ENCODE measurements at regions not wholly inside any gene's neighbourhood (a gene's known extent, or its start where the extent isn't known, plus 50 kb on each side); places are given as distances from the start of the nearest gene placed in this dataset.
"Not testable (repeated sequence)": the region's sequence is repeated elsewhere in the genome, so short reads cannot be mapped to it uniquely, and the experiment has no call there.

DNA sequence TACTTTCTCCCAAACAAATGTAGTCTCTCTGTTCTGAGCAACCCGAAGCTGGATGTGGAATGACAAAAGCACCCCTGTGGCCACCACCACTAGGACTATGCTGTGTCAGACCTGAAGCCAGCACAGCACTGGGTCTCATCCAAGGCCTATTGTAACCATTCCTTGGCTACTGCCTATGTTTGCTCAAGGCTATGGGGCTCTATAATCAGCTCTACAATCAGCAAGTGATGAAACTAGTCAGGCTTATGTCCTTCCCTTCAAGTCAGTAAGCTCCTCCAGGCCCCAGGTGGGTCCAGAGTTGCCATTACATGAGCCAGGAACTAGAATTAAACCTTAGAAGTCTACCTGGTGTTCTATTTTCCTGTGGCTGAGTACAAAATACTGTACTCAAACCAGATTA is 370.2 kb downstream of the TBX15 start:
- DNase-seq: no peak
- in situ Hi-C loops (cut with HindIII; ENCODE audit: low pct_ligation_motif_present, low pct_unique_long_range_greater_than_20kb, low sequenced_read_pairs): no loop called here

DNA sequence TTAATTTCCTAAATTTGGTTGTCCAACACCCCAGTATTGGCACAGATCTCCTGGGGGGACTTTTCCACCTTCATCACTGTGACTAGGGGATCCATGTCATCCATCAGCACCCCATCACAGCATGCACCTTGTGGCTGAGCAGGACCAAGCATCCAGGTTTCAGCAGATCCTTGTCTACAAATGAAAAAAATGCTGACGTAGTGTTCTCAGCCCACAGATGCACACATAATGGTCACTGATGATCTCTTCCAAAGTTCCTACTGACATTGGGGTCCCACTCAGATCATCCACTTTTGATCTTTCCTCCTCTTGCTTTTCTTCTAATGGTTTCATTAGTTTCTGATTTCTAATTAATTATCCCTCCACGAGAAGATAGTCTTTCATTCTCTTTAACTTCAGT is 373.1 kb downstream of the TBX15 start:
- DNase-seq: no peak
- in situ Hi-C loops (cut with HindIII; ENCODE audit: low pct_ligation_motif_present, low pct_unique_long_range_greater_than_20kb, low sequenced_read_pairs): no loop called here

DNA sequence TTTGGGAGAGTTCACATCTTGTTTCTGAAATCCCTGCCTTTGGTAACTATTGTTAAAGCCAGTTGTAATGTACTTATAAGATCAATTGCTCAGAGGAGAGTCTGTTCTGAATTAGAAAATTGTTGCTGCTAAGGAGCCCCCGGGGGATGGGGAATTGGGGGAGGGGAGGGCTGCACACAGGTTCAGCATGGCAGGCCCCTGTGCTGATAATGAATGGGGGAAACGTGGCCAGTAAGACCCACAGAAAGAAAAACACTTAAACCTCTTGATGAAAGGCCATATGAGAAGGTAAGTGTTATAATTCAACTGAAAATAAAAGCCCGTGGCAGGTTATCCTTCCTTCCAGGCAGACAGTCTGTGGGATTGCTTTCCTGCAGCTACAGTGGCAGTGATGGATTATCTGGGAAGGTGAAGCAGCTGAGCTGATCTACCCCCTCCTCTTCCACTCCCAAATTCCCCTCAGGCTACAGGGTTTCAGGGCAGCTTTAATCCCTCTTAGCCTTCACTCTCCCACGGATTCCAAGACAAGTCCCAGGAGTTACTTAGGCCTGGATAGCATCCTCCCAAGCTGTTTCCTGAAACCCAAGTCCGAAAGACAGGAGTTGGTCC is 398.8 kb downstream of the TBX15 start:
- in situ Hi-C loops (cut with HindIII; ENCODE audit: low pct_ligation_motif_present, low pct_unique_long_range_greater_than_20kb, low sequenced_read_pairs): no loop called here
- no peak for DNase-seq

DNA sequence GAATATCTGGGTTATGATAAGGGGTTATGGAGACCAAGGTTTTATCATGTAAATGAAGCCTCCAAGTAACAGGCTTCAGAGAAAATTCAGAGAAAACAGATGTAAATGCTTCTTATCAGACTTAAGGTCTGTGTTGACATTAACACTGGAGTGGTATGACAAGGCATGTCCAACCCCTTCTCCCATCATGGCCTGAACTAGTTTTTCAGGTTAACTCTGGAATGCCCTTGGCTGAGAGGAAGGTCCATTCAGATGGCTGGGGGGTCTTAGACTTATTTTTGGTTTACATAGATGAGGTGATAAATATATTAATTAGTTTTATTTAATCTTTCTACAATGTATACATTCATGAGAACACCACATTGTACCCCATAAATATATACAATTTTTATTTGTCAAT is 399.6 kb downstream of the TBX15 start:
- DNase-seq: no peak

DNA sequence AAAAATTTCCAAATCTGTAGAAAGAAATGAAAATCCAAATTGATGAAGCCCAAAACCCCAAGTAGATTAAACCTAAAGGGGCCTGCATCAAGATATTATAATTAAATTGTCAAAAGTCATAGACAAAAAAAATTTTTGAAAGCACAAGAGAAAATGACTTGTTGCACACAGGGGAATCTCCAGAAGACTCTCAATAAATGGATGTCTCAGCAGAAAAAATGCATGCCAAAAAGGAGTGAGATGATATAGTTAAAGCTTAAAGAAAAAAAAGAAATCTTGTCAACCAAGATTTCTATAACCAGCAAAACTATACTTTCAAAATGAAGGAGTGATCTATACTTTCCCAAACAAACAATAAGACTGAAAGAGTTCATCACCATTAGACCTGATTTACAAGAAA is 393.2 kb upstream of the SPAG17 start:
- in situ Hi-C loops (cut with HindIII; ENCODE audit: low pct_ligation_motif_present, low pct_unique_long_range_greater_than_20kb, low sequenced_read_pairs): no loop called here
- DNase-seq: no peak

More for the DNA sequence above, 399.6 kb downstream of the TBX15 start:
- in situ Hi-C loops (cut with HindIII; ENCODE audit: low pct_ligation_motif_present, low pct_unique_long_range_greater_than_20kb, low sequenced_read_pairs): no loop called here

DNA sequence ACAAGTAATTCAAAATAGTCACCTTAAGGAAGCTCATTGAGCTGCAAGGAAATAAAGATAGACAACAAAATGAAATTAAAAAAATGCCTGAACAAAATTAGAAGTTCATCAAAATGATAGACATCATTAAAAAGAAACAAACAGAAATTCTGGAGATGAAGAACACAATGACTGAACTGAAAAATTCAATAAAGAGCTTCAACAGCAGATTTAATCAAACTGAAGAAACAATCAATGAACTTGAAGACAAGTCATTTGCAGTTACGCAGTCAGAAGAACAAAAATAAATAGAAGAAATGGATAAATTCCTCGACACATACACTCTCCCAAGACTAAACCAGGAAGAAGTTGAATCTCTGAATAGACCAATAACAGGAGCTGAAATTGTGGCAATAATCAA is 390.0 kb upstream of the SPAG17 start:
- DNase-seq: no peak
- in situ Hi-C loops (cut with HindIII; ENCODE audit: low pct_ligation_motif_present, low pct_unique_long_range_greater_than_20kb, low sequenced_read_pairs): no loop called here

DNA sequence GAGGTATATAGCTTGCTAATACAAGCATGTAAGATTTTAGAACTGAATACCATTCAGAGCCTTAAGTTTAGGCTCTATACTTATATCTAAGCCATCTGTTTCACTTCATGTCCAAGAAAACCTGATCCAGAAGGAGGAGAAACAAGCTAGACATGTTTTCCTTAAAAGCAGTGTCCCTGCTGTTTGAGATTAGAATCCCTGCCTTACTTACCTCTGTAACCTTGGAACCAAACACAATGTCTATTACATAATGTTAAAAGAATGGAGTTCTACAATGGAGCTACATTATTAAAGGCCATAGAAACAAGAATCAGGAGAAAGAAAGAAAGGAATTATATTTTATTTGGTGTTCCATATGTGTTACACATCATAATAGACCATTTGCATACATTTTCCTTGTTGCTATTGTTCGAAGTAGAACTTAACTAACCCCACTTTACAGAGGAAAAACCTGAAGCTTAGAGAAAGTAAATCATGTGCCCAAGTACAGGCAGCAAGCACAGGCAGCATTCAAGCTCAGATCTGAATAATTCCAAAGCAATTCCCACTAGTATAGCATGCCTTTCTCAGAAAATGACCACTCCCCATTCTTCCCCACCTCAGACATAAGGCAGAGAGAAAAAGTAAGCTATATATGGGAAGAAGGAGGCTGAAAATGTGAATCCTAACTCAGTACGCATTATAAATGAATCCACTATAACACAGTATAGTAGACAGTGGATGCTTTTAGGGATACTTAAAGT is 380.1 kb upstream of the SPAG17 start:
- DNase-seq: no peak
- in situ Hi-C loops (cut with HindIII; ENCODE audit: low pct_ligation_motif_present, low pct_unique_long_range_greater_than_20kb, low sequenced_read_pairs): no loop called here

DNA sequence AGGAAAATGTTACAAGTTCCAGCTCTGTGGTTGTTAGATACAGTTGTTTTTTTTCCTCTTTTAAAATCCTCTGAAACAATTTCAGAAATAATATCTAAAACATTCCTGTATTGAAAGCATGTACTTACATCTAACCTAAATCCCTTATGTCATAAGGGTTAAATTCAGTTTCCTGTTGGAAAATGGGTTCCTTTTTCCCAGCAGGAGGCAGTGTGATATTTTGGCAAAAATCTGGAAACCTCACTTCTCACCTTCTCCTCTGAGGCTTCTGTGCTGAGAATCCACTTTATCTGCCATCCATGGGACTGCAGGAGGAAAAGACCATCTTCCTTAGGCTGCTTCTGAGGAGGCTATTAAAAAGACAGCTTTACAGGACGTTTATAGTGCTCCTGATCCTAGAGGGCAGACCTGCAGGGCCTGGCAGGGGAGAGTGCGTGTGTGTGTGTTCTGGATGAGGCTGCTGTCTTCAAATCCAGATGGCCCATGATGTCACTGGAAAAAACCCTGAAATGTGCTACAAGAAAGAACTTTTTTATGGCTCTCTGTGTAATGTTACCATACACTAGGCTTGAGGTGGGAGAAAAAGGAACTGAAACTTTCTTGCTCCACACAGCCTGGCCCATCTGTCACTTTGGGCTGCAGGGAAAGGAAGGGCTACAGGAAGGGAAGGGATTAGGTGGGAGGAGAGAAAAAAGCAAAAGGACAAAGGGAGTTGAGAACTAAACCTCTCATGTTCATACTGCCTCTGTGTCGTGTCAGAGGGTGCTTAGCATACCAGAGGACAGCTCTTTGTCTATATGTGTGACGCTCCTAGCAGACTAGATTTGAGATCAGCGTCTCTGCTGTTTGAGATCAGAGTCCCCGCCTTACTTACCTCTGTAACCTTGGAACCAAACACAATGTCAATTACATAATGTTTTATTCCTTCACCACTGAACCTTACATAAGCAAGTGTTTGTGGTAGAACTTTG is 379.2 kb upstream of the SPAG17 start:
- peak; percentile 8 for DNase-seq
- in situ Hi-C loops (cut with HindIII; ENCODE audit: low pct_ligation_motif_present, low pct_unique_long_range_greater_than_20kb, low sequenced_read_pairs): no loop called here

DNA sequence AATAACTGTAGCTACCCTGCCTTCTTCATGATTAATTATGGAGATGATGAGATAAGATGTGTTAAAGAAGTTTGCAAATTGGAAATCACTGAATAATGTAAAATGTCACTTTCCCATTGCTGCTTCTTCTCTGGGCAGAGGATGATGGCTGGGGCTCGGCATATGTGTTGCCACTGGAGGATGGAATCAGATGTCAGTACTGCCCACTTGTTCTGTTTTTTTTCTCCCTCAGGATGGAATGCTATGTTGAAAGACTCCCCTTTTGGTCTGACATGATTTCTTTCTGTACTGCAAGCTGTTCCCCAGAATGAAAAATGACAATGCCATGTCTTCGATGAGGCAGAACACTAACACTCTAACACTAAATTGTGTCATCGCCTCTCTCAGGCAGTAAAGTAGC is 373.9 kb upstream of the SPAG17 start:
- DNase-seq: no peak
- in situ Hi-C loops (cut with HindIII; ENCODE audit: low pct_ligation_motif_present, low pct_unique_long_range_greater_than_20kb, low sequenced_read_pairs): no loop called here

DNA sequence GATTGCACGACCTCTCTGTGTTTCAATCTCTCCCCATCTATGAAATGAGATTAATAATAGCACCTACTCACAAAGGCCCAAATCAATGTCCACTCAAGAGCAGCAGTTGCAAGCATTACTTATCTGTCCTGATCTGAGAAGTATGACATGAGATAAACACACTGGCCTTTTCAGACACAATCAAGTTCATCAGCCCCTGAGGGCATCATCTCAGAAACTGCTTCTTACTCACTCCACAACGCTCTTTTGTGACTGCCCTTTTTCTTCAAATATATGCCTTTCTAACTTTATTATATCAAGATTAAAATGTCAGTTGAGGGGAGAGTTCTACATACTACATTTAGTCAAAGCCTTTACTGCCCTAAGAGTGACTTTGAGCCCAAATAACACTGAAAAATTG is 371.9 kb upstream of the SPAG17 start:
- in situ Hi-C loops (cut with HindIII; ENCODE audit: low pct_ligation_motif_present, low pct_unique_long_range_greater_than_20kb, low sequenced_read_pairs): no loop called here
- no peak for DNase-seq

DNA sequence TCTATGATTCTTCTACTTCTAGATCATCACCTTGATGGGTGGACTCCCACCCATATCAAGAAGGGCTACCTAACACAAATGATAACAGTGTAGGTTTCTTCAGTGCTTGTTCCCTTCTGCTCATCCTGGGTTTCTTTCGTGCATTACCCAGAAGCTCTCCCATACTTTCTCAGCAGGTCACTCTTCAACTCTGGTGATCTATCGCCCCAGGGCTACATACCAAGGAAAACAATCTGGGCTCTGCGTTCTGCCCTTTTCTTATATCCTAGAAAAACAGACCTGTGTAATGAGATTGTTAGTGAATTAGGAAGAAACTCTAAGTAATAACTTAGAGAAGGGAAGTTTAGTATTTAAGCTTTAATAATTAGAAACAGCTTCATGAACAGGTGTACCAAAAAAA is 370.6 kb upstream of the SPAG17 start:
- DNase-seq: no peak
- in situ Hi-C loops (cut with HindIII; ENCODE audit: low pct_ligation_motif_present, low pct_unique_long_range_greater_than_20kb, low sequenced_read_pairs): no loop called here

DNA sequence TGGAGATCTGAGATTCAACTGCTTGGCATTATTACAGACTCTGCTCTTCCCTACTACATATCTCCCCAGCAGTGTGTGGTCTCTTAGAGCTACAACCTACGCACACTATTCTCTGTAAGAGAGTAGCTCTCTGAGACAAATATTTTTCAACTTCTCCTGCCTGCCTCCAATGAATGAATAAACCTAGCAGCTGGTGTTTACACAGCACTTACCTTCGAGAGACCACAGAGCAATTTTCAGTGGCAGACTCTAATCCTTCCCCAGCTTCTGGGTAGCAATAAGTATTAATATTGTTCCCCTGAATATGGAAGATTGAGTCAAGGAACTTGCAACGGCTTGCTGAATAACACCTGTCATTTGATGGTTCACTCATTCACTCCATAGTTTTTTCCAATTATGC is 350.9 kb upstream of the SPAG17 start:
- no peak for DNase-seq
- in situ Hi-C loops (cut with HindIII; ENCODE audit: low pct_ligation_motif_present, low pct_unique_long_range_greater_than_20kb, low sequenced_read_pairs): no loop called here

DNA sequence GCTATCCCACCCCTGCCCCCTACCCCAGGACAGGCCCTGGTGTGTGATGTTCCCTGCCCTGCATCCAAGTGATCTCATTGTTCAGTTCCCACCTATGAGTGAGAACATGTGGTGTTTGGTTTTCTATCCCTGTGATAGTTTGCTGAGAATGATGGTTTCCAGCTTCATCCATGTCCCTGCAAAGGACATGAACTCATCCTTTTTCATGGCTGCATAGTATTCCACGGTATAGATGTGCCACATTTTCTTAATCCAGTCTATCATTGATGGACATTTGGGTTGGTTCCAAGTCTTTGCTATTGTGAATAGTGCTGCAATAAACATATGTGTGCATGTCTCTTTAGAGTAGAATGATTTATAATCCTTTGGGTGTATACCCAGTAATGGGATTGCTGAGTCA is 326.9 kb upstream of the SPAG17 start:
- in situ Hi-C loops (cut with HindIII; ENCODE audit: low pct_ligation_motif_present, low pct_unique_long_range_greater_than_20kb, low sequenced_read_pairs); DNase-seq: not testable (repeated sequence)

DNA sequence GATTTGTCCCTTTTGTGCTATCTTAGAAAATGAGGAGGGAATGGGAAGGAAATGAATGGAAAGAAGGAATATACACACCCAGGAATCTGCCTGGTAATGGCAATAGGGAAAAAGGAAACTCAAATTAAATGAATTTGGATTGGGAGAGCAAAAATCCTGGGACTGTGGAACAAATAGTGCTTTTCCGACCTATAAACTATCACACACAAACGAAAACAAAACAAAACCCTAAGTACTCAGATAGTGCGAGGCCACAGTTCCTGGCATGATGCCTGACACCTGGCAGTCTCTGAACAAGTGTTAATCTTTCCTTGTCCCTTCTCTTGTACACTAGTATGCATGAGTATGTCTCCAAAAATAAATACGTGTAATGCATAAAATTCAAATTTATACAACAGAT is 319.8 kb upstream of the SPAG17 start:
- no peak for DNase-seq
- in situ Hi-C loops (cut with HindIII; ENCODE audit: low pct_ligation_motif_present, low pct_unique_long_range_greater_than_20kb, low sequenced_read_pairs): no loop called here

DNA sequence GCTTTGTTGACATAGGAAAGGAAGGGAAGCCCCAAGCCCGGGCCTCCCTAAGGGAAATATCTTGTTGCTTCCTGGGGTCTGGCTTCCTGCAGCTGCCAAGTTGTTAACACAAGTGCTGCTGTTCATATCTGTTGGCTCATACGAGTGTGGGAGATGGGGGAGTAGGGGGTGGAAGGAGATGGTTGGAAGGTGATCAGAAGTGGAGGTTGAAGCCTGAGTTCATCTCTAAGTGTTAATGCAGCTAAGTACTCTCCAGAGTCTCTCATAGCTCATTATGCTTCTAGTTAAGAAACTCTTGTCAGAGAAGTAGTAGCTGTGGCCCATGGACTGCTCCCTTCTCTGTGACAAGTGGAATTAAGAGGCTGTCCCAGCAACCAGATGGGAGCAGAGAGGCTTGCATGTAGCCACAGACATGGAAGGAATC is 319.2 kb upstream of the SPAG17 start:
- in situ Hi-C loops (cut with HindIII; ENCODE audit: low pct_ligation_motif_present, low pct_unique_long_range_greater_than_20kb, low sequenced_read_pairs): no loop called here
- no peak for DNase-seq

DNA sequence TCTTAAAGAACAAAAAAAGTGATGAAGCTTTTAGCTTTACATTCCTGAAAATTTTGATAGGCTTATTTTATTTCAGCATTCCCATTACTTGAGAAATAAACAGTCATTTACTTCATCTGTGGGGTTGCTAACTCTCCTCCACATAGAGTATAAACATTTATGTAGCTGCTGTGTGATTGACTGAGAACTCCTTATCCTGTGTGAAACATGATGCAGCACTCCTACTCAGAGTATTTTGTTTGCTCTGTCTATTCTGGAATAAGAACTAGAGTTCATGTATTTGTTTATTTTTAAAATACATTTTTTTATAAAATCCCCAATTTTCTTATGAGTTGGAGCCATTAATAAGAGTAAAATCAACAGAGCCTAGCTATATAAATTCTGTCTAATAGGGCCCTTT is 318.7 kb upstream of the SPAG17 start:
- DNase-seq: no peak
- in situ Hi-C loops (cut with HindIII; ENCODE audit: low pct_ligation_motif_present, low pct_unique_long_range_greater_than_20kb, low sequenced_read_pairs): no loop called here

DNA sequence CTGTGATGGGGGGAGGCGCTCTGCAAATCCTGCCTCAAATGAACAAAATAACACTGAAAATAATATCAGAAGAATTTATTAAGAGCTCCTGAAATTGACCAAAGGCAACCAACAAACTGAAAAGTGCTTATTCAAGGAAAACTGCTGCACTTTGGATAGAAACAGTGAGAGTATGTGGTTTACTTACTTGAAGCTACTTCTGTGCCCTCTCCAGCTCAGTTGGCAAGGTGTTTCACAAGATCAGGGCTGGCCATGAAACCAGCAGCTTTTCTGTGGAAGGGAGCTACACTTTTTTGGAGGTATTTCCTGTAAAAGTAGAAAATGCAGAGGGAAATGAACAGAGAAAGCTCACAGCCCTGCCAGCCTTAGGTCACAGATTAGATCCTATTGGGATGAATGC is 310.0 kb upstream of the SPAG17 start:
- in situ Hi-C loops (cut with HindIII; ENCODE audit: low pct_ligation_motif_present, low pct_unique_long_range_greater_than_20kb, low sequenced_read_pairs): no loop called here
- no peak for DNase-seq

DNA sequence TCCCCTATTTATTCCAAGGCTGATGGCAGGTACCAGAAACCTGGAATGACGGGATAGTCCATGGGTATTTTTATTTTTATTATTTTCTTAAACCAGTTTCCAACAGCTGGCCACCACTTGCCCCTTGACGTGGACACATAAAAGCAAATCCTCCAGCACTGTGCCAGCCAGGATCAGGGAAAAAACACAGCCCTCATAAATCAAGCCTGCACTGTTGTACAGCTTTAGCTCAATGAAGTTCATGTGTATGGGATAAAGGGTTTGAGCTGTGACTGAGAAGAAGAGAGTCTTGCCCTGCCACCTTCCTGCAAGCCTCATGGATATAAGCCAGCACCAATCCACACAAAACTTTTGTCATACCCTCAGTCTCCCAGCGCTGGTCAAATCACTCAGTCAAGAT is 303.8 kb upstream of the SPAG17 start:
- in situ Hi-C loops (cut with HindIII; ENCODE audit: low pct_ligation_motif_present, low pct_unique_long_range_greater_than_20kb, low sequenced_read_pairs): no loop called here
- DNase-seq: no peak

DNA sequence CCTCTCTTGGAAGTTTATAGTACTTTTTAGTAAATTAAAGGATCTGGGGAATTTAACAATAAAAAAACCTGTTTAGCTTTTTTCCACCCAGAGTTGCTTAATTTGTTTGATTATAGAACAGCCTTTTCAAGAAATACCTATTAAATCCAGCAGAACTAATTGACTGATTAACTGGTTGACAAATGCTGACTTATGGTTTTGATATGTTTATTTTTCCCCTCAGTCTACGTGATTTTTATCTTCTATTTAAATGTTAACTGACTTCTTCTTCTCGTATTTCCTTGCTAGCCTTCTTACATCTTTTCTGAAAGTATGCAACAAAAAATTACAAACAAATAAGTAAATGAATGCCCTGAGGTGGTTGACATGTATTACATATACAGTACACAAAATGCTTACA is 302.9 kb upstream of the SPAG17 start:
- in situ Hi-C loops (cut with HindIII; ENCODE audit: low pct_ligation_motif_present, low pct_unique_long_range_greater_than_20kb, low sequenced_read_pairs): no loop called here
- DNase-seq: no peak

Data from ACHN (cell line).